Activated T-helper 1 cell treated with anti-CD3 and anti-CD28 coated beads, Interleukin-2, amount 50 U/mL, for 16 hours (primary cell): ENCODE measurements at regions not wholly inside any gene's neighbourhood (a gene's known extent, or its start where the extent isn't known, plus 50 kb on each side); places are given as distances from the start of the nearest gene placed in this dataset.
"Not testable (repeated sequence)": the region's sequence is repeated elsewhere in the genome, so short reads cannot be mapped to it uniquely, and the experiment has no call there.

Source experiments
- DNase-seq, 2 donors: peaks; one replicate each; pipeline ENCODE4 v3.0.0-alpha.2; 2020; ENCODE audit warnings: low read depth in 1 of 2, low spot score in 1 of 2

DNA sequence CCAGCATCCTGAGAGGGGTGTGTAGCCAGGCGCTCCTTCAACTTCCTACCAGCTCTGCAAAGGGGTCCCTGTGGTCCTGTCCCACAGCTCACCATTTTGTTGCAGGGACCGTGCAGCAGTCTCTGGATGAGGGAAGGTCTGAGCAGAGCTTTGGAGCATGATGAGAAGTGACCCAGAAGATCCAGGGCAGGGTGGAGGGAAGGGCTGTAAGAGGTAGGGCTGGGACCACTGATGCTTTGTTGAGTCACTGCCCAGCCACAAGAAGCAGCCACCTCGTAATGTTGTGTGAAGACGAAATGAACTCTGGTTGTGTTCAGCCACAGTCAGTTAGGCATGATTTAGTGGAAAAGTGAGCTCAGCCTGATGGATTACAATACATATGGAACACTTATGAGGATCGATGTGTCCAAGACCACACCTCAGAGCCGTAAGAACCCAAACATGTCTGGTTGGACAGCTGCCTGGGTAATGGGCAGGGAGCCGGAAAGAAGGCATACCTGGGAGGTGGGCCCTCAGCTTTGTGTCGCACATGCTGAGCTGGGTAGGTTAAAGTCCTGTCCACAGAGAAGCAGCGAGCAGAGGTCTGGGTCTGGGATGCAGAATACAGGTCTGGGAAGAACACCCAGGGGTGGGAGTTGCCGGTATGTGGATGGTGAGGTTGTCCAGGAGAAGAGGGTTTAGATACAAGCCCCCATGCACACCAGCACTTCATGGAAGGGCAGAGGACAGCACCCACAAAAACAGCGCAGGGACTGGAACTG, 250.1 kb downstream of the GADD45G start:
- DNase-seq: no peak

DNA sequence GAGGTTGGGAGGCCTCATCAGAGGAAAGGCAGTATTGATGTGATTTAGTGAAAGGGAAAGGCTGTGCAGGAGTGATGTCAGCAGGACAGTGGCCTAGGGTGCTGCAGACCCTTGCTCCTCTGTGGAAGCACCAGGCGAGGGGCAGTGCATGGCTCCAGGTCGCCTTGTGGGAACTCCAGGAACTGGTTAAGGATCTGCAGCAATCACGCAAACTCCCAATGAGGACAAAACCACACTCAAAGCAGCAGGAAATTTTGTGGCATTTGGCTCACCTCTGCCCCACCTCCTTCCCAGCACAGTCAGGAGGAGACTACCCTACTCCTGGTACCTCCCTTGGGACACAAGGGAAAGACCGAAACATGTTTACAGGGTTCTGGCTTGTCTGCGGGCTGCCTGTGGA, 251.5 kb downstream of the GADD45G start:
- not testable (repeated sequence) for DNase-seq

DNA sequence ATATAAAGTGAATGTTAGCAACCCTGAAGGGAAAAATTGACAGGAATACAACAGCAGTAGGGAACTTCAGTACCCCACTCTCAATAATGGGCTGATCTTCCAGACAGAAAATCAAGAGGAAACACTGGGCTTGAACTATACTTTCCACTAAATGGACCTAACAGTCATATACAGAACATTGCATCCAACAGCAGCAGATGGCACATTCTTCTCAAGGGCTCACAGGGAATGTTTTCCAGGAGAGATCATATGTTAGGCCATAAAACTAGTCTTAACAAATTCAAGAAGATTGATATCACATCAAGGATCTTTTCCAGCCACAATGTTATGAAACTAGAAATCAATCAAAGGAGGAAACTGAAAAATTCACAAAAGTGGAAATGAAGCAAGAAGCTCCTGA, 252.1 kb downstream of the GADD45G start:
- DNase-seq: not testable (repeated sequence)

DNA sequence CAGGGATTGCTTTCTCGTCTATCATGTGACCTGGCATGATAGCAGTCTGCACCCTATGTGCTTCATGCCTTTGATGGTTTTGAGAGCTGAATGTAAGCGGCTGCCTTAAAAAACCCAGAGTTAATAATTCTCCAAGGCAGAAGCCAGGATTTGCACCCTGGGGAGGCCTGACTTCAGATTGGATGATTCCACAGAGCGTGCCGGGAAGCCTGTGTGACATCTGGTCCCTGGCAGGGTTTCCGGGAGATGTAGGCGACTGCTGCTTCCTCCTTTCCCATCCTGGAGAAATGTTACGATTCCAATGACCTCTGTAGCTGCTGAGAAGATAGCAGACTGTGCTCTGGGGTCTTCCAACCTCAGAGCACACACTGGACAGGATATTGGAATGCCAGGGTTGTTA, 255.0 kb downstream of the GADD45G start:
- not testable (repeated sequence) for DNase-seq

DNA sequence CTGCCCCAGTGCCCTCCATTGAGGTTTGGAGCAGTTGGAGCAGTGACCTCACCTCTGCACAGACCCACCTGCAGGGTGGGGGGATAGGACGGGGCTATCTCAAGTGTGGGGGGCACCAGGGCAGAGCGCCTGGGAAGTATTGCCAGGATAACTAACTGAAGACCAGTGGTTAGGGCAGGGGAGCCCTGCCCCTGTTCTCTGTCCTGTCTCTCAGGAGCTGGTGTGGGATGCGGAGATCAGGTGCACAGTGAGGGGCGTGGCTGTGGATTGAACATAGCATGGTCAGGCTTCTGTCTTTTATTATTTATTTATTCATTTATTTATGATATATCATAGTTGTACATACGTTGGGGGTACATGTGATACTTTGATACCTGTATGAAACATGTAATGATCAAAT, 256.6 kb downstream of the GADD45G start:
- not testable (repeated sequence) for DNase-seq

DNA sequence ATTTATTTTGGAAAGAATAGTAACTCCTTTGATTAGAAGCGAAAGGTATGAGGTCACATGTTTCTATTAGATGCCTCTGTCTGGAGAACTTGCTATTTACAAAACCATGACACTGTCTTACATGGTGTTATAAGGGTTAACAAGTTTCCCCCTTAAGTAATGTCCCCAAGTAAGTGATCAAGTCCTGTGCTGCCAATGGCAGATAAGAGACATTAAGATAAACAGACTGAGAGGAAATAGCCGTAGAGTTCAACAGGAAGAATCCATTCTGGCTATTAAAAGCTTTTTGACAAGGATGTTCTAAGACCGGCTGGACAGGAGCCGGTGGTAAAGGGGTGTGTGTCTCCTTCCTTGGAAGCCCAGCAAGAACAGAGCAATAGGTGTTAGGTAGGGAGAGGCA, 257.5 kb downstream of the GADD45G start:
- no peak for DNase-seq

DNA sequence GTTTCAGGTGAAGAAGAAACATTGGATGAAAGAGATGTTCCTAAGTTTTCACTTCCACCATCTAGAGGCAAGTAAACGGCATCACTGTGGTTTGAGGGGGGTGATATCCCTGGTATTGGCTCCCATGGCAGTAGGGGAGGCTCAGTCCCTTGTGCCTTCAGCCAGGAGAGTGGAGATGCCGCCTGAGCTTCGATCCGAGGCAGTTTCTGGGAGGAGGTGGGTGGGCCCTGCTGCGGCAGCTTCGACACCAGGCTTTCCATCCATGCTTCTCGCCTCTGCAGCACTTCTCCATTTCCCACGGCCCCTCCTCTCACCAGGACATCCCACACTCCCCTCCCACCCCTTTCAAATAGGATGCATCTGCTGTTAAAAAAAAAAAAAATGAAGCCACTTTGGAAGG, 258.3 kb downstream of the GADD45G start:
- no peak for DNase-seq

DNA sequence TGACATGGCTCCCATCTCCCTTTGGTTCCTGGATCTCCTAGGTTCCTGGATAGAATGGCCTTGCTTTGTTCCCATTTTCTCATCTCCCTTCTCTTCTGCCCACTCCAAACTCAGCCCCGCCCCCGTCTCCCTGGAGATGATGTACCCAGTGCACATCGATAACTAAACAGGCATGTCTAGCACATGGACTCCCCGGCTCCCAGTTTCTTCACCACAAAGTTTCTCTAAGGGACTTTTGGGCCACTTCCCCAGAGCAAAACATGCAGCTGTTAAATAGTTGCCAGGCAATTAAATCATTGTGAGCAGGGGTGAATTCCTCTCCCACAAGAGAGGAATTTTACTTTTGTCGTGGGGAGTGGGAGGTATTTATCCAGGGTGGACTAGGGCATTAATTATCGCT, 259.0 kb downstream of the GADD45G start:
- DNase-seq: no peak

DNA sequence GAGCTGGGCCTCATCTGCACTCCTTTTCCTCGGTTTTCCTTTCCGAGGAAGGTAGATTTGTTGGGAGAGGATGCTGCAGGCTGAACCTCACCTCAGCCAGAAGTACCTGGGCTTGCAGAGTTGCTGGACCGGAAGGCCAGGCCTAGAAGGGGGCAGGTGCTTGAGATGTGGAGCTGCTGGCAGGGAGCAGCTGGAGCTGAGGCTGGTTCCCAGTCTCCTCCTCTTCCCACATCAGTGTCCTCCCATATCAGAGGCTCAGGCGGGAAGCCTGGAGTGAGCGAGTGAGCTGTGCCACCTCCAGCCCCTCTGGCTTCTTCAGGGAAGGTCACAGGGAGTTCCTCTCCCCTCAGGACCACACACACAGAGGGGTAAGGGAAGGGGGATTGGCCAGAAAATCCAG, 259.4 kb downstream of the GADD45G start:
- no peak for DNase-seq

DNA sequence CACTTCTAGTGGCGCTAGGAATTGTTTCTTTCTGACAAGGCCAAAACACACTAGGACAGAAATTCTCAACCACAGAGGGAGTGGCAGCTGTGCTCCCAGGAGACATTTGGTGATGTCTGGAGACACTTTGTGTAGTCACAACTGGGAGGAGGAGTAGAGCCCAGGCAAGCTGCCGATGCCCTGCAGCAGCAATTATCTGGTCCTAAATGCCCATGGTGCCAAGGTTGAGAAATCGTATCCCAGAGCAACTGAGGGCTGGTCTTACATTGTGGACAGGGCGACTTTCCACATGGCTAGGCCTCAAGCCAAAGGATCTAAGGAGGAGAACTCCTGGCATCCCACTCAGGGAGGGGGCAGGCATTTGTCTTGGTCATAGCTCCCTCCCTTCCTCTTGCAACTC, 259.9 kb downstream of the GADD45G start:
- no peak for DNase-seq

DNA sequence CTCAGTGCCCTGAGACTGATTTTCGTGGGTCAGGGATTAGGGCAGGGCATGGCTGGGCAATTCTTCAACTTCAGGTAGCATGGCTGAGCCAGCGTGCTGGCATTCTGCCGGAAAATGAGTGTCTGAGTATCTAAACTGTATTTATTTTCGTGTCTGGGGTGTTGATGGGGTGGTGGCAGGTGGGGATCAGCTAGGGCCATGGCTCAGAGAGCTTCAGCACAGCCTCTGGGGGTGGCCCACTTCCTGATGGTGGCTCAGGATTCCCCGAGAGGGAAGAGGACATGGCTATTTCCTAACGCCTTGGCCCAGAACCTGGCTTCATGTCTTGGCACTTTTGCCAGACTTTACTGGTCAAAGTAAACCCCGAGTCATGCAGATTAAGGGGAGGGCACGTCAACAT, 260.5 kb downstream of the GADD45G start:
- DNase-seq: no peak

DNA sequence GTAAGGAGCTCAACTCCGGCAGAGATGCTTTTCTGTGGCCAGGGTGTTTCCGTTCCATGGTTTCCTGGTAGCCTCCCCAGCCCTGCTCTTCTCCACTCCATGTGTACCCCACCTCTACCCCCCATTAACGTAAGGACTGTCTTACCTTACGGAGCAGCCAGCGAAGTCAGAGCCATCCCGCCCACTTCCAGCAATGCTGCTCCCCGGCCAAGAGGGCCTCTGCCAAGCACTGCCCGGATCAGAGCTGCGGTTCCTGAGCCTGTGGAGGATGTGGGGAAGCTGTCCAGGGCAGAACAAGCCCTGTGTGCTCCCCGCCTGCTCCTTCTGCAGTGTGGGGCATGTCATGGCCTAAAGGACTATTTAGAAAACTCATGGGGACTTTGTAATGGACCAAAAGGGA, 261.2 kb downstream of the GADD45G start:
- no peak for DNase-seq

DNA sequence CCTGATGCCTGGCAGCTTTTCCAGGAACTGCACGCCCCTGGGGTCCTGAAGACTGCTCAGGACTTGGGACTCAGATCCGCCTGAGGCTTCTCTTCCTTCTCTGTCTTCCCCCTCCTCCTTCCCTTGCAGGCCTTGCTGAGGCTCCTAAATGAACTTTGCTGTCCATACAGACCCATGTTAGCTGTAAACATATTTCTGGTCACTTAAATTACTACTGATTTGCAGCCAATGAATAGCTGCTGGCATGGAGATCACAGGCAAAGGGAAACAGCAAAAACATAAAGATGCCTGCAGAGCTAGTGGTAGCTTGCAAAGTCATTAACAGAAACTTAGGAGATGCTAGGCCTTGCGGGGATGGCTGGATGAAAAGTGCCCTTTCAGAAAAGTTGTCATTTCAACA, 261.9 kb downstream of the GADD45G start:
- DNase-seq: no peak

DNA sequence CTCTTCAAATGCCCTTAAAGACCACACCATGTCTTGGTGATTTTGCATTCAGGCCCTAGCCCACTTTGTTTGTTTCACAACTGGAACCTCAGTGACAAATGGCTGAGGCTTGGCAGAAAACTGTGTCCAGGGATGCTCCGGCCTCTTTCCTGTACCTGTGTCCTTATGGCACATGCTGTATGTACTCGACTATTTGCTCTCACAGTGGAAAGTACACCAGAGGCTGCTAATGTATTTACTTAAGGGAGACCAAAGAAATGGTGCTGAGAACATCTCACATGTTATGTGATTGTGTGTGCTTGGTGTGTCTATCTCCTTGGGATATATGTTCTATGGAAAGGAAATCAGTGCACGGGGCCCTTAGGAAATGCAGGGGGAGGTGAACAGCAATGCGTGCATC, 263.3 kb downstream of the GADD45G start:
- DNase-seq: no peak

DNA sequence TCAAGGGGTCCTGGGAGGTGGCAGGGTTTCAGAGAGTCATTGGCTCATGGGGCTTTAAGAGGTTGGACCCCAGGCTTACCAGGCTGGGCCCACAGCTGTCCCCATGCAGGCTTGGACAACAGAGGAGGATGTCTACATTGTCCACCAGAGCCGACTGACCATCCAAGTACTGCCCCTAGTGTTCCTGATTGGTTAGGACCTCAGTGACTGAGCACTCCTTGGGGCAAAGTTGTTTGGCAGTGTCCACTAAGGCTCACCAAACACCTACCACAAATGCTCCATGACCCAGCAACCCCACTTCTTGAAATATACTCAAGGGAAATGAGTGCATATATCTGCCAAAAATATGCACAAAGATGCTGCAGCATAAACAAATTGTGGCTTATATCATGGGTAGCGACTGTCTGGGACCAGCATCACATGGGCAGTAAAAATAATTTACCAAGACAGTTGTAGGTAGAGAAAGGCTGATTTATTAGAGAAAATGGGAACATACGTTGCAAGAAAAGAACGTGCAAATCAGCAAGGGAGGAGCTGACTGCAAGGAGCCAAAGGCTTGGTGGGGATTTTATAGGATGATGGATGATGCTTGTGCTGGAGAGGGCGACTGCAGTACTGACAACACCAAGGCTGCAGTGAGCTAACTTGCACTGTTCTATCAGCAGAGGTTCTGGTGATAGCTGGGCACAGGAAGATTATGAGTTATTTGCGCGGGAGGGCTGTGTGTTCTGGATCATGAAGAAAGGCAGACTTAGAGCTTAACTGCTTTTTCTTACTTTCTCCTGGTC, 265.2 kb downstream of the GADD45G start:
- DNase-seq: no peak

DNA sequence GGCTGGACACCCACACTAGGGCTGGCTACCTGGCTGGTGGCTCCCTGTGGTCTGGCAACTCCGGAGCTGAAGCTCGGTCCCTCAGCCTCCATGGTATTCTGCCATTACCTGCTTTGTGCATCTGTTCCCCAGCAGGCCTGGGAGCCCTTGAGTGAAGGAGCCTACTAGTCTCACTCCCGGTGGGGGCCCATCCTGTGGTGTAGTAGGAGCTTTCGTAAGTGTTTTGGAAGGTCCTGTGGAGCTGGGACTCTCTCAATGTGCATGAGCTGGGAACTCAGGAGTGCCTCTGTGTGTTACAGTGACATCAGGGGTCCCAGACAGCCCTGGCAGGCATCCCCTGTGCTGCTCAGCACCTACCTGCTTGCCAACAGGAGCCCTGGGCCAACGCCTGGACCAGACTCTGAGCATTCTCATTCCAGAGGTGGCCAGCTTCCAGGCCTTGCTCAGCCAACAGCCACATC, 267.1 kb downstream of the GADD45G start:
- DNase-seq: no peak

DNA sequence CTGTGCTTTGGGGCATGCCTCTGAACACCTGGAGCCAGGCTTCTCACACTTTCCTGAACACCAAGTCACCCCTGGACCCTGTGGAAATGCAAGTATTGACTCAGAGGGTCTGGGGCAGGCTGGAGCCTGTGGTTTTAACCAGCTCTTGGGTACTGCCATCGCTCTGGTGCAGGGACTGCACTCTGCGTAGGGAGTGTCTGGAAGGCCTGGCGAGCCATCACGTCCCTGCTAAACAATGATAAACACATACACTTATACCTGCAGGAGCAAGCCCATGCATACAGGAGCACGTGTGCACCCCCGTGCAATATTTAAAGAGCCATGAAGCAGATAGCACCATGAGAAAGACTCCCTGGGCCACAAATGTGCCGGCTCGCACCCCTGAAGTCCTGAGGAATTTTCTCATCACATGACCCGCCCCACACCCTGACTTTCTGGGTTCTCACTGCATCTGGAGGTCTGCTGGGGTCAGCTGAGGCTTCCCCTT, 267.7 kb downstream of the GADD45G start:
- DNase-seq: no peak

DNA sequence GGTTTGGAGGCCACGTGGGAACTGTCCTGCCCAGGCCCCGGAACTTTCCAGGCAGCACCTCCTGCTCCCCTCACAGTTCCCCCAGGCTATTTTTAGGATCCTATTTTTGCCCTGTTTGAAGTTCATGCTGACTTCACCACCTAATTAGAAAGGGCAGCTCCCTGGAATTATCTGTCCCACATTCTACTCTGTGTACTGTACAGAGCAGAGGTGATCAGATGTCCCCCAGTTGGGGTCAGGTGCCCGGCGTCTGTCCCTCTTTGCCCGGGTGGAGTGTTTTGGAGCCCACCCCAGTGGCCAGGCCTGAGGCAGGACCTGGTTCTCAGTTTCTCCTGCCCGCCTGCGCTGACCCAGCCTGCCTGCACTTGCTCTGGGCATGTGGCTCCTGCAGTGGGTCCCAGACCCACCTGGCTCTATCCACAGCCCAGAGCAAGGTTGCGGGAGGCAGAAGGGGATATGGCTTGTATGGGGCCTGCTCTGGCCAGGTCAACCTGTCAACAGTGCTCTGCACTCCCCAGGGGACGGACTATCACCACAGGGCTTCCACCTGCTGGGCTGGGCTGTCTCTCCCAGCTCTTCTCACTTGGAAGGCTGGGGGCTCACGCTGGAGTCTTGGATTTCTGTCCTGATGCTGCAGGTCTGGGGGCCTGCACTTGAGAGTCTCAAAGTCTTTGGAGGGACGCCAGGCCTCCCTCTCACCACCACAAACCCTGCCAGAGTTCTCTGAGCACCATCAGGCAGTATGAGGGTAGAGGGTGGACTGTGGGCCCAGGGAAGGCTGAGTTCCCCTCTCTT, 268.3 kb downstream of the GADD45G start:
- DNase-seq: no peak

DNA sequence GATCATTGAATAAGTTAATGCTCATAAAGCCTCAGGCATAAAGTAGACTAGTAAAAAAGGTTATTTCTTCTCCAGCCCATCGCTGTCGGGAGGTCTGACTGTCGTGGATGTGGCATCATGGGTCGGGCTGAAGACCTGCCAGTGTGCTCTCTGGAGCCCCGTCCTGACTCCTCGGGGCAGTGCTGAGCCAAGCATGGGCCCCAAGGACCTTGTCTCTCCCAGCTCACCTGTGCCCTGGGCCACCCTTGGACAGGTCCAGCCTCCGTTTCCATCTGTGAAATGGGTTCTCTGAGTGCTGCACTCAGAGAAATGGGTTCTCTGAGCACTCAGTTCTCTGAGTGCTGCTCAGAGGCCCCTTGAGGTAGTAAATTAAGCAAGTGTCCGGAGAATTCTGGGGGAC, 269.0 kb downstream of the GADD45G start:
- no peak for DNase-seq

DNA sequence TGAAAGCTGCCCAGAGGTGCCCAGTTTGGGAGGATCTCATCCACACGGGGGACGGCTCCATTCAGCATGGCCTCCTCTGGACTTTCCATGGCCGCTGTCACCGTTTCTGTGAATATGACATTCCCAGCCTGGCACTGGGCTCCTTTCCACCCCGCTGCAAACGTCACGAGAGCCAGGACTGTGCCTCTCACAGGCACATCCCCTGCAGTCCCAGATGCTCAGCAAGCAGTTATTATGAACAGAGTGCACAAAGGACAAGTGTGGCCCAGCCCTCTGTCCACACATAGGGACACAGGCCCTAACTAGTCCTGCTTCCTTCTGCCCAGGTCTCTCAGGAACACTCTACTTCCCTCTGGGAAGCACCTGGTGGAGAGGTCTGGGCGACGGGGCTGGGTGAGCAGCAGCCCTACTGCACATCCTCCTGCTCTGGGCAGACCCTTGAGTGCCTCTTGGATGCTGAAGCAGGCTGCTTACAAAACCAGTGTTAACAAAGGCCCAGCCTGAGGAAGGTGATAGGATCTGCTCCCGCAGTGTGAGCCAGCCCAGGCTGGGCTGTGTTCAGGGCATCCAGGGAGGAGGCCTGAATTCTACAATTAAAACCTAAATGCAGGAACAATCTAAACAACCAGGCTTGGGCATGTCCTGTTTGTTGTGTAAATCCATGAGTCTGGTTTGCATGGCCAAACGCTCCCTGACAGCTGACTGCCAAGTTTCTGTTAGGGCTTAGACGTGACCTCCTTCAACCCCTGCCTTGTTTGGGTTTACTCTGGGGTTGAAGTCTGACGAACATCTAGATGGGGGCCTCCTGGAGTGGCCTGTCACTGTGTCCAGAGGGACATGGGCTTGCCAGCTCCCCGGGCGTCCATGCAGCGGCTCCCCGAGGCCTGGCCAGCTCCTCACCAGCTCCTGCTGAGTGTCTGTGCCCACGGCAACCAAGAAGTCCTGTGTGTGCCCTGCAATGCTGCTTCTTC, 269.8 kb downstream of the GADD45G start:
- no peak for DNase-seq
